Body of pancreas (tissue), 4 donors: ENCODE measurements at regions not wholly inside any gene's neighbourhood (a gene's known extent, or its start where the extent isn't known, plus 50 kb on each side); places are given as distances from the start of the nearest gene placed in this dataset.

Experiments used
- POLR2A ChIP-seq, 3 donors: fragments of 450-650 bp; IDR thresholded peaks; one replicate each; pipeline ENCODE4 v1.6.1; 2016; ENCODE audit warnings: antibody characterized with exemption in 3 of 3, mild to moderate bottlenecking in 2 of 3
- TF ChIP-seq, protein P1 (sequence below), 7 experiments: fragments of 450-650 bp in 4 of 7; fragments of 200-600 bp in 3 of 7; sonication (generic) in 3 of 7; IDR thresholded peaks; one replicate each; pipeline ENCODE4 v1.5.1; 2016 to 2019; ENCODE audit warnings: antibody characterized with exemption in 7 of 7

DNA sequence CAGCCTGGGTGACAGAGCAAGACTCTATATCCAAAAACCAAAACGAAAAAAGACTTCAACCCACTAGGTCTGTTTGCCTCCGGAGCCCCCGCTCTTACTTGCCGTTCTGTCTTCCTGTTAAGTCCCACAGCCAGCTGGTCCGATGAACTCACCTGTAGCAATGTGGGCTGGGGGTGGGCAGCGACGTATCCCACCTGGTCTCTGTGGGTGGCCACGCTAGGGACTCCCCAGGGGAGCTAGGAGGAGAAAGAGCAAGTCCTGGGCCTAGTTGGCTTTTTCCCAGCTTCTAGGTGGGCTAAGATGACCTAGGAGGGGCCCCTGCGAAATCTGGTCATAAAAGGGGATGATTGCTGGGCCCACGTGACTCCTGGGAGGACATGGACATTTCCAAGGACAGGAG, 166.0 kb upstream of the KCNG1 start:
- TF ChIP-seq, protein P1, sequence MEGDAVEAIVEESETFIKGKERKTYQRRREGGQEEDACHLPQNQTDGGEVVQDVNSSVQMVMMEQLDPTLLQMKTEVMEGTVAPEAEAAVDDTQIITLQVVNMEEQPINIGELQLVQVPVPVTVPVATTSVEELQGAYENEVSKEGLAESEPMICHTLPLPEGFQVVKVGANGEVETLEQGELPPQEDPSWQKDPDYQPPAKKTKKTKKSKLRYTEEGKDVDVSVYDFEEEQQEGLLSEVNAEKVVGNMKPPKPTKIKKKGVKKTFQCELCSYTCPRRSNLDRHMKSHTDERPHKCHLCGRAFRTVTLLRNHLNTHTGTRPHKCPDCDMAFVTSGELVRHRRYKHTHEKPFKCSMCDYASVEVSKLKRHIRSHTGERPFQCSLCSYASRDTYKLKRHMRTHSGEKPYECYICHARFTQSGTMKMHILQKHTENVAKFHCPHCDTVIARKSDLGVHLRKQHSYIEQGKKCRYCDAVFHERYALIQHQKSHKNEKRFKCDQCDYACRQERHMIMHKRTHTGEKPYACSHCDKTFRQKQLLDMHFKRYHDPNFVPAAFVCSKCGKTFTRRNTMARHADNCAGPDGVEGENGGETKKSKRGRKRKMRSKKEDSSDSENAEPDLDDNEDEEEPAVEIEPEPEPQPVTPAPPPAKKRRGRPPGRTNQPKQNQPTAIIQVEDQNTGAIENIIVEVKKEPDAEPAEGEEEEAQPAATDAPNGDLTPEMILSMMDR (IDR thresholded peaks at IDR 0.05), result no peak
- TF ChIP-seq POLR2A (IDR thresholded peaks at IDR 0.05), result no peak
